GM21367 (cell line): ENCODE measurements at regions not wholly inside any gene's neighbourhood (a gene's known extent, or its start where the extent isn't known, plus 50 kb on each side); places are given as distances from the start of the nearest gene placed in this dataset.
"Not testable (repeated sequence)": the region's sequence is repeated elsewhere in the genome, so short reads cannot be mapped to it uniquely, and the experiment has no call there.

Experiments used
- ATAC-seq: cut with Tn5 transposase; IDR thresholded peaks from one replicate; pipeline ENCODE4 v1.9.1; 2021; ENCODE audit not compliant: unreplicated experiment

DNA sequence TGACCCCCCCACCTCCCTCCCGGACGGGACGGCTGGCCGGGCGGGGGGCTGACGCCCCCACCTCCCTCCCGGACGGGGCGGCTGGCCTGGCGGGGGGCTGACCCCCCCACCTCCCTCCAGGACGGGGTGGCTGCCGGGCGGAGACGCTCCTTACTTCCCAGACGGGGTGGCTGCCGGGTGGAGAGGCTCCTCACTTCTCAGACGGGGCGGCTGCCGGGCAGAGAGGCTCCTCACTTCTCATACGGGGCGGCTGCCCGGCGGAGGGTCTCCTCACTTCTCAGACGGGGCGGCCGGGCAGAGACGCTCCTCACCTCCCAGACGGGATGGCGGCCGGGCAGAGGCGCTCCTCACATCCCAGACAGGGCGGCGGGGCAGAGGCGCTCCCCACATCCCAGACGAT is 84.7 kb downstream of the OR2B2 start:
- ATAC-seq: not testable (repeated sequence)

DNA sequence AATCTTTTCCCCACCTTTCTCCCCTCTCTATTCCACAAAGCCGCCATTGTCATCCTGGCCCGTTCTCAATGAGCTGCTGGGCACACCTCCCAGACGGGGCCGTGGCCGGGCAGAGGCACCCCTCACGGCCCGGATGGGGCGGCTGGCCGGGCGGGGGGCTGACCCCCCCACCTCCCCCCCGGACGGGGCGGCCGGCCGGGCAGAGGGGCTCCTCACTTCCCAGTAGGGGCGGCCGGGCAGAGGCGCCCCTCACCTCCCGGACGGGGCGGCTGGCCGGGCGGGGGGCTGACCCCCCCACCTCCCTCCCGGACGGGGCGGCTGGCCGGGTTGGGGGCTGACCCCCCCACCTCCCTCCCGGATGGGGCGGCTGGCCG is 85.6 kb downstream of the OR2B2 start:
- not testable (repeated sequence) for ATAC-seq

DNA sequence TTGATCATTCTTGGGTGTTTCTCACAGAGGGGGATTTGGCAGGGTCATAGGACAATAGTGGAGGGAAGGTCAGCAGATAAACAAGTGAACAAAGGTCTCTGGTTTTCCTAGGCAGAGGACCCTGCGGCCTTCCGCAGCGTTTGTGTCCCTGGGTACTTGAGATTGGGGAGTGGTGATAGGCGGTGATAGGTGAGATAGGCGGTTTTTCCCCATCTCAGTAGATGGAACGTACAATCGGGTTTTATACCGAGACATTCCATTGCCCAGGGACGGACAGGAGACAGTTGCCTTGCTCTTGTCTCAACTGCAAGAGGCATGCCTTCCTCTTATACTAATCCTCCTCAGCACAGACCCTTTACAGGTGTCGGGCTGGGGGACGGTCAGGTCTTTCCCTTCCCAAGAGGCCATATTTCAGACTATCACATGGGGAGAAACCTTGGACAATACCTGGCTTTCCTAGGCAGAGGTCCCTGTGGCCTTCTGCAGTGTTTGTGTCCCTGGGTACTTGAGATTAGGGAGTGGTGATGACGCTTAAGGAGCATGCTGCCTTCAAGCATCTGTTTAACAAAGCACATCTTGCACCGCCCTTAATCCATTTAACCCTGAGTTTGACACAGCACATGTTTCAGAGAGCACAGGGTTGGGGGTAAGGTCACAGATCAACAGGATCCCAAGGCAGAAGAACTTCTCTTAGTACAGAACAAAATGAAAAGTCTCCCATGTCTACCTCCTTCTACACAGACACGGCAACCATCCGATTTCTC is 86.2 kb downstream of the OR2B2 start:
- not testable (repeated sequence) for ATAC-seq

DNA sequence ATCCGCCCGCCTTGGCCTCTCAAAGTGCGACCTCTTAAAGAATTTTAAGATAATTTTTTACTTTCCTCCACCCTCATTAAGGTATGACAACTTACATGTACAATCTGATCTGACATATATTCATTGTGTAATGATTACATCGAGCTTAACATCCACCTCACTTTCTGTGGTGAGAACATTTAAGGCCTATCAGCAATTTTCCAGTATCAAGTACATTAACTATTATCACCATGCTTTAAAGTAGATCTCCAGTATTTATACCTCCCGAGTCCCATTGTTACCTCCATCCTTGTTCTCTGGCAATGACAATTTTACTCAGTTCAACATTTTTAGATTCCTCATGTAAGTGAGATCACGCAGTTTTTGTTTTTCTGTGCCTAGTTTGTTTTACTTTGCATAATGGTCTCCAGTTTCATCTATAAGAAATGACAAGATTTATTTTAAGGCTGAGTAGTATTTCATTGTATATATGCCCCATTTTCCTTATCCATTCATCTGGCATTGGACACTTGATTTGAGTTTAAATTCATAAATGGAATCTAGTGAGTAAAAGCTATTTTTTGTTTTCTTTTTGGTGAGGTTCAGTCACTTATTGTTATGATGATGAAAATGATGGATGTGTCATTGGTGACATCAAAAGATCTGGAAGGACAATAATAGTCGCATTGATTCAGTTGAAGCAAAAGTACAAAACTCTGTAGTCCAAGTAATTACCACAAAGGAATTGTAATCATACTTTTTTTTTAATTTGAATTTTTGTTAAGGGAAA is 87.0 kb downstream of the OR2B2 start:
- ATAC-seq: no peak

DNA sequence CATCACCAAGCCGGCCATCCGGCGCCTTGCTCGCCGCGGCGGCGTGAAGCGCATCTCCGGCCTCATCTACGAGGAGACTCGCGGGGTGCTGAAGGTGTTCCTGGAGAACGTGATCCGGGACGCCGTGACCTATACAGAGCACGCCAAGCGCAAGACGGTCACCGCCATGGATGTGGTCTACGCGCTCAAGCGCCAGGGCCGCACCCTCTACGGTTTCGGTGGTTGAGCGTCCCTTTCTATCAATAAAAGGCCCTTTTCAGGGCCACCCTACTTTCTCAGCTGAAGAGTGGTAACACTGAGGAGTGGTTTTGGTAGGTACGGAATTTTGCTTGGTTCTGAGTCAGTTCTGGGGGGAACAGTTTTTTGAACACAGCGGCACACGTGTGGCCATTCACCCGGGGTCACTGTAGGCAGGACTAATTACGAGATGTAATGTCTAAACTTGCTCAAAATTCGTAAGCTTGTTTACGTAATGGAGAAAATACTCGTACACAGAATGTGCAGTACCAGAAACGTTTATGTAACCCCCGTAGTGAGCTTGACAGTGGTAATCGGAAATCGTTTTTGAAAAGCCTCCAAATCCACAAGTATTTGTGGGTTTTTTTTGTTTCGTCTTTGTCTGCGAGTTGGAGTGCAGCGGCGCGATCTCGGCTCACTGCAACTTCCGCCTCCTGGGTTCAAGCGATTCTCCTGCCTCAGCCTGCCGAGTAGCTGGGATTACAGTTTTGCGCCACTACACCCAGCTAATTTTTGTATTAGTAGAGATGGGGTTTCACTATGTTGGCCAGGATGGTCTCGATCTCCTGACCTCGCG is 87.8 kb downstream of the OR2B2 start:
- ATAC-seq: peak; percentile 43

DNA sequence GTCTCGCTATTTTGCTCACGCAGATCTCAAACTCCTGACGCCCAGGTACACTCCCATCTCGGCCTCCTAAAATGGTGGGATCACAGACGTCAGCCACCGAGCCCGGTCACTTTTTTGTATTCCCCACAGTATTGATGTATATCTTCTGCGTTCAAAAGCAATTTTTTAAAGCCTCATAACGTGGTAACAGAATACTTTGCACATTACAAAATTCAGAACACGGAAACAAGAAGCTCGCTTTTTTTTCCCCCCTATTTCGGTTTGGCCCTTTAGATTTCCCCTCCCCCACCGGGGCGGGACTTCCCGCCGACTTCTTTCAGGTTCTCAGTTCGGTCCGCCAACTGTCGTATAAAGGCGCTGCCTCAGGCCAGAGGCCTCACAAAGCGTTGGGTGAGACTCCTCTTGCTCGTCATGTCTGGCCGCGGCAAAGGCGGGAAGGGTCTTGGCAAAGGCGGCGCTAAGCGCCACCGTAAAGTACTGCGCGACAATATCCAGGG is 88.4 kb downstream of the OR2B2 start:
- peak; percentile 67 for ATAC-seq

DNA sequence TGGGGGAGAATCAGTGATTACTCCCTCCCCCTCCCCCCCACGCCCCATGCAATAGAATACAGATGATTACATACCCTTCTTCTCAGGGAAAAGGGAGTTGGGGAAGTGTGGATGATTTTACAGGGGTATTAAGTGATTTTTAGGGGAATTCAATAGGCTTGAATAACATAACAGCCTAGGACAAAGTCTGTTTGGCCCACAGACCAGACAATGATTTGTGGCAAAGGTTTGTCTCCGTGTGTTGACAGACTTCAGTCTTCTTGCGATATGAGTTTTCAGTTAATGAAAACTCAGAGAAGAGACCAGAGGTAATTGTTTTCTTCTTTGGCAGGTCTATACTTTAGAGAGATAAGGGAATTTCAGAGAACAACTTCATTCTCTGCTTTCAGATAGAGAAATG is 95.3 kb downstream of the OR2B2 start:
- no peak for ATAC-seq

DNA sequence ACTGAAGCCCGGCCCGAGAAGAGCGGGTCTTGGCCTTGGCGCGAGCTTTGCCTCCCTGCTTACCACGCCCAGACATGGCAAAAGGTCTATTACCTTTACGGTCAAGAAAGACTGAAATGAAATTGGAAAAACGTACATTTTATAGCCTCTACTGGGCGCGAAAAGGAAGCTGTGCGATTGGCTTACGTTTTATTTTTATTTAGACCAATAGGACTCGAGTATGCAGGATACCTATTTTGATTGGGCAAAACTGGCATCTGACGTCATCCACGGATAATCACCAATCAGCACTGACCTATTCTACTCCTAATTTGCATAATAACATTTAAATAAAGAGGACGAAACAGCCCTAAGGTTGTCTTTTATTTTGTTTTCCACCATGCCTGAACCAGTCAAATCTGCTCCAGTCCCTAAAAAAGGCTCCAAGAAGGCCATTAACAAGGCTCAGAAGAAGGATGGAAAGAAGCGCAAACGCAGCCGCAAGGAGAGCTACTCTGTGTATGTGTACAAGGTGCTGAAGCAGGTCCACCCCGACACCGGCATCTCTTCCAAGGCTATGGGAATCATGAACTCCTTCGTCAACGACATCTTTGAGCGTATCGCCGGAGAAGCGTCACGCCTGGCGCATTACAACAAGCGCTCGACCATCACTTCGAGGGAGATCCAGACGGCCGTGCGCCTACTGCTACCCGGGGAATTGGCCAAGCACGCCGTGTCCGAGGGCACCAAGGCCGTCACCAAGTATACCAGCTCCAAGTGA is 97.4 kb downstream of the OR2B2 start:
- peak; percentile 38 for ATAC-seq

DNA sequence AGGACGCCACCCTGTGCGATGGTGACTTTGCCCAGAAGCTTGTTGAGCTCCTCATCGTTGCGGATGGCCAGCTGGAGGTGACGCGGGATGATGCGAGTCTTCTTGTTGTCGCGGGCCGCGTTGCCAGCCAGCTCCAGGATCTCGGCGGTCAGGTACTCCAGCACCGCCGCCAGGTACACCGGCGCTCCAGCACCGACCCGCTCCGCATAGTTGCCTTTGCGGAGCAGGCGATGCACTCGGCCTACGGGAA is 97.9 kb downstream of the OR2B2 start:
- ATAC-seq: not testable (repeated sequence)

DNA sequence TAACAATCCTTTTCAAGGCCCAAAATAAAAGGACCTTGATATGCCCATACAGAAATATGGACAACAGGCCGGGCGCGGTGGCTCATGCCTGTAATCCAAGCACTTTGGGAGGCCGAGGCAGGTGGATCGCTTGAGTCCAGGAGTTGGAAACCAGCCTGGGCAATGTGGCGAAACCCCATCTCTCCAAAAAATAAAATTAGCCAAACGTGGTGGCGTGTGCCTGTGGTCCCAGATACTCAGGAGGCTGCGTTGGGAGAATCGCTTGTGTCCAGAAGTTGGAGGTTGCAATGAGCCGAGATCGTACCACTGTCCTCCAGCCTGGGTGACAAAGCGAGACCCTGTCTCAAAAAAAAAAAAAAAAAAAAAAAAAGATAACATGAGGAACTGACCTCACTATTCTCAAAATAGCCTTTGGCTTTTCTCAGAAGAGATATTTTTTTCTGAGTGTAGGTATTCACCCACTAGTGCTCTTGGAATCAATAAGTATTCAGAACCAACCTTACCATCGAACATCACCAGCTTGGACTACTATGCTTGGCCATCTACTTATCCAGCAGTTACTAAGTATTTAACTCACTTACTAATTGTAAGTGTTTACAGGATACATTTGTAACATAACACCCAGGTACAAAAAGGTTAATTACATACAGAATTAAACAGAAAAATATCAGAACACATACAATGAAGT is 99.2 kb downstream of the OR2B2 start:
- ATAC-seq: no peak

DNA sequence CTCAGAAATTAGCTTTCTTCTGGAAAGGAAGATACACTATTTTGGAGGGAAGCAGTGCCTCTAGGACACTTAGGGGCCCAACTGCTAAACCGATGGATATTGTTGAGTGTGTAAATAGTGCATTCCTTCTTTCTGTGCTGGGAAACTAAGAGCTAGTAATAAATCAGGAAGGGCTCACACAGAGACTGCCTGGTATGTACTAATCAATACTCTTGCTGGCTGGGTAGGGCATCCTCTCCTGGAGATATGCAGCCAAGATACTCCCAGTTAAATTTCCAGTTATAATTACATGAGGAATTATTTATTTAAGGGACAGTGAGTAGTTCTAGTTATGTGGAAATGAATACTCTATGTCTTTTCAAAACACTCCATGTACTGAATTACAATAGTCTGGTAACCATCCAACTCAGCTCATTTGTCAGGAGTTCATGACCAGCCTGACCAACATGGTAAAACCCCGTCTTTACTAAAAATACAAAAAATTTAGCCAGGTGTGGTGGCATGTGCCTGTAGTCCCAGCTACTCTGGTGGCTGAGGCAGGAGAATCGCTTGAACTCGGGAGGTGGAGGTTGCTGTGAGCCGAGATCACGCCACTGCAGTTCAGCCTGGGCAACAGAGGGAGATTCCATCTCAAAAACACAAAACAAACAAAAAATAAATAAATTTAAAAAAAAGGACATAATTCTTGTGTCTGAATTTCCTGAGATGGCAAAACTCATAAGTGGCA is 100.0 kb downstream of the OR2B2 start:
- ATAC-seq: no peak

DNA sequence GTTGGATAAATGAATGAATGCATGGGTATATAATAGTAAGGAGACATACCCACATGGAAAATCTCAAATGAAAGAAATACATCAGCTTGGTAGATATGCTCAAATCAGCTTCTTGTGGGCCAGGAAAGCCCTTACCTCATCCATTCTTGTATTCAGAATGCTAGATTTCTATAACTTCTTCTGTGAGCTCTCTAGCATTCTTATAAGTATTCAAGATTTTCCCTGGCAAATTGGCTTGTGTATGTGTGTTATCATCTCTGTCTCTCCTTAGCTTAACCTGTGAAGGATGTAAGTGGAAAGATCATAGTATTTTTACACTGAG is 100.8 kb downstream of the OR2B2 start:
- ATAC-seq: no peak

DNA sequence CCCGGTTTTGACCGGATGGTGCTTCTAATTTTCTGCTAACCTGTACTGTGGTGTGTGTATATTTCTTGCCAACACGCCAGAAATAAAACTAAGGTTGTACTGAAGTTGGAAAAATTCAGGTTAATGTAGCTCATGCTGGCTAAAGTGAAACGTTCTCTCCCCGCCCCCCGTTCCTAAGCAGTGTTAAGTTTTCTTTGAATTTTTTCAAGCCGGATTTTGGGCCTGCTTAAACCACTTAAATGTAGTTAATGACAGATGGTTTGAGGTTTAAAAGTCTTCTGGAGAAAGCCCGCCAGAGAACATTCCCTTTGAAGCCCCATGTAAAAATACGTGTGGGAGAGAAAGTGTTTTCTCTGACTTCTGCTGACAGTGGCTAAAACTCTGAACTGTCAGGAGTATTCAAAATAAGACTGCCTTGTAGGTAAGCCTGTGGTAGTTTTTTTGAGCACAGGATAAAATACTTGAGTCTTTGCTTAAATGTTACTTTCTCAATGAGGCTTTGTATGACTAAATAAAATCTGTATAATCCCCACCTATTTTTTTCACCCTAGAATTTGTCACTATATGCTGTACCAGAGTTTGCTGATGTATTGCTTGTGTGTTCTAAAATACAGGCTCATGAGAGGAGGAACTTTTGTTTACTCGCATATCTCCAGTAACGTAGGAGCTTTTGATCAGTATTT is 101.3 kb downstream of the OR2B2 start:
- ATAC-seq: no peak

DNA sequence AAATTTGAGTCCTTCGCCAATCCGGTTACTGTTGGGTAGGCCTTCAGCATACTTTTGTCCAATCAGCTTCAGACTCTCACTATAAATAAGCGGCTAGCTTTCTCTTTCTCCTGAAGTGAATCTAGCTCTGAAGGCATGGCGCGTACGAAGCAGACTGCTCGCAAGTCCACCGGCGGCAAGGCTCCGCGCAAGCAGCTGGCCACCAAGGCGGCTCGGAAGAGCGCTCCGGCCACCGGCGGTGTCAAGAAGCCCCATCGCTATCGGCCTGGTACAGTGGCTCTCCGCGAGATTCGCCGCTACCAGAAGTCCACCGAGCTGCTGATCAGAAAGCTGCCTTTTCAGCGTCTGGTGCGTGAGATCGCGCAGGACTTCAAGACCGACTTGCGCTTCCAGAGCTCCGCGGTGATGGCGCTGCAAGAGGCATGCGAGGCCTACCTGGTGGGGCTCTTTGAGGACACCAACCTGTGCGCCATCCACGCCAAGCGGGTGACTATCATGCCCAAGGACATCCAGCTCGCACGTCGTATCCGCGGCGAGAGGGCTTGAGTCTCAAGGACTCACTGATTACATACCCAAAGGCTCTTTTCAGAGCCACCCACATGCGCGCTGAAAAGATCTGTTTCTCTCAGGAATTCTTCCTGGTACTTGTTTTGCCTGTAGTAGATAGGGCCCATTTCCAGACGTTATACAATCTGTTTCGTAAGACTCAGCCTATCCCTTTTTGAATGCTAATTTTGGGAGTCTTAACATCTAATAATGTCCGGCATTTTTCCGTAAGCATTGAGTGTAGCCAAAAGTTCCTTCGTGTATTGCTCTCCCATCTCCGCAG is 102.0 kb downstream of the OR2B2 start:
- ATAC-seq: peak; percentile 25

DNA sequence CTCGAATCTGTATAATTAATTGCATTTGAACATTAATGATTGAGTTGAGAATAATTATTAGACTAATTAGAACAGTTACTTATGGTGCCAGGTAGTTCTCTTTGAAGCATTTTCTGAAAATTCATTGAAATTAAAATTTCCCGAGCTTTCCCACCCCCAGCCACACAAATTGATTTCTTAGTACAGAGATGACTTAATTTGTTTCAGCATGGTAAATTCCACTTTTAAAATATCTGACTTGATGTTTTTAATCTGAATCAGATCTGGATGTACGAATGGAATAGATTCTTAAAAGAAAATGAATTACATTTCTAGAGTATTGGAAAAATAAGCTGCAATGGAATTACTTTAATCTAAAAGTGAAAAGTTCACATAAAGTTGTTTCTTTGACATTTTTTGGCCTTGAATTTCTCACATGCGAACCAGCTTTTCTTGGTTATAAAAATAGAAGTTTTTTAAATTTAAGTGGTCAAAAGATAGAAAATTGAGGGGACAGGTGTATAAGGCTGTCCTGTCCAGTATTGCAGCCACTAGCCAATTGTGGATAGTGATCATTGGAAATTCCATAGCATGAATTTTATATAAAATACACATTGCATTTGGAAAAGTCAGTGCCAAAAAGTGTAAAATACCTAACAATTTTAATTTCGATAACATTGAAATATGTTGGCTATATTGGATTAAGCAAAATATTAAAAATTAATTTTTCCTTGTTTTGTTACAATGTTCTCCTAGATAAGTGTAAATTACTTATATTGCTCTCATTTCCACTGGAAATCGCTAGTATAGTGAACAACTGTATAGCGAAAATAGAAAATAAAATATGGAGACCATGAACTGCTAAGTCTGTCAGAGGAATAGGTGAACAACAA is 102.9 kb downstream of the OR2B2 start:
- ATAC-seq: no peak

DNA sequence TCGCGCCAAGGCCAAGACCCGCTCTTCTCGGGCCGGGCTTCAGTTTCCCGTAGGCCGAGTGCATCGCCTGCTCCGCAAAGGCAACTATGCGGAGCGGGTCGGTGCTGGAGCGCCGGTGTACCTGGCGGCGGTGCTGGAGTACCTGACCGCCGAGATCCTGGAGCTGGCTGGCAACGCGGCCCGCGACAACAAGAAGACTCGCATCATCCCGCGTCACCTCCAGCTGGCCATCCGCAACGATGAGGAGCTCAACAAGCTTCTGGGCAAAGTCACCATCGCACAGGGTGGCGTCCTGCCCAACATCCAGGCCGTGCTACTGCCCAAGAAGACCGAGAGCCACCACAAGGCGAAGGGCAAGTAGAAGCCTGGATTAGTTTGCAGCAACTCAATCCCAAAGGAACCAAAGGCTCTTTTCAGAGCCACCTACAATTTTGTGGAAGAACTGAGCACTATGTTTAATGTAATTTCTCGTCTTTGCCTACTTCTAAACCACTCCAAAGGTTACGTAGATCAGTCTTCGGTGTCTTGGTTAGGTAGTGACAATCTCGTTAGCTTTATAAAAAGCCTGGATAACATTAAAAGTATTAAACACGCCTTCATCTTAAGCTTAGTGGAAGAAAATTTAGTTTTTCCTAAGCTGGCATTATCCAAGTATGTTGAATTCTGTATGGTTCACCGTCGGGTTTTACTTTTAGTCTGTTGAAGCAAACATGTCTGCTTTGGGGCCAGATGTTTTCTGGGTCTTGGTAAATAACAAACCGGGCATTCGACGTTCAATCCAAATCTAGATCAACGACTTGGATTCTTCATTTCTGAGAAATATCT is 103.7 kb downstream of the OR2B2 start:
- peak; percentile 4 for ATAC-seq
